ENCODE measurements at regions not wholly inside any gene's neighbourhood (a gene's known extent, or its start where the extent isn't known, plus 50 kb on each side); places are given as distances from the start of the nearest gene placed in this dataset.

DNA sequence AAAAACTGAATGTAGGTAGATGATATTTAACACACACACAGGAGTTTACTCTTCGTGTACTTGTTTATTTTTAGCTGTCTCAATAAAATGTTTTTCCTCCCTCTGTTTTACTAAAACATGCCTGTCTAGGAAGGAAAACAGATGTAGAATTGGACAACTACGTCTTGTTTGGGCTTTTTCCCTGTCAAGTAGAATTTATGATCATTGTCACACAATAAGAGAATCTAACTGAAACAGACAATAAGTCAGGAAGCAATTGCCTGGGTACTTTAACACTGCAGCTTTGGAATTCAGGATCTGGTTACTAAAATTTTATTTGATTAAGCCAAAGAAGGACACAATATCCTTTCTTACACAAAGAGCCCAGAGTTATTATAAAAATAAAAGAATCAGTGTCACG is 164.2 kb downstream of the ZDHHC21 start:
- TF ChIP-seq, protein P1, sequence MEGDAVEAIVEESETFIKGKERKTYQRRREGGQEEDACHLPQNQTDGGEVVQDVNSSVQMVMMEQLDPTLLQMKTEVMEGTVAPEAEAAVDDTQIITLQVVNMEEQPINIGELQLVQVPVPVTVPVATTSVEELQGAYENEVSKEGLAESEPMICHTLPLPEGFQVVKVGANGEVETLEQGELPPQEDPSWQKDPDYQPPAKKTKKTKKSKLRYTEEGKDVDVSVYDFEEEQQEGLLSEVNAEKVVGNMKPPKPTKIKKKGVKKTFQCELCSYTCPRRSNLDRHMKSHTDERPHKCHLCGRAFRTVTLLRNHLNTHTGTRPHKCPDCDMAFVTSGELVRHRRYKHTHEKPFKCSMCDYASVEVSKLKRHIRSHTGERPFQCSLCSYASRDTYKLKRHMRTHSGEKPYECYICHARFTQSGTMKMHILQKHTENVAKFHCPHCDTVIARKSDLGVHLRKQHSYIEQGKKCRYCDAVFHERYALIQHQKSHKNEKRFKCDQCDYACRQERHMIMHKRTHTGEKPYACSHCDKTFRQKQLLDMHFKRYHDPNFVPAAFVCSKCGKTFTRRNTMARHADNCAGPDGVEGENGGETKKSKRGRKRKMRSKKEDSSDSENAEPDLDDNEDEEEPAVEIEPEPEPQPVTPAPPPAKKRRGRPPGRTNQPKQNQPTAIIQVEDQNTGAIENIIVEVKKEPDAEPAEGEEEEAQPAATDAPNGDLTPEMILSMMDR (IDR thresholded peaks at IDR 0.05; ENCODE audit: low read depth, low read length), result no peak
- no peak overlapping the region for H3K4me3 ChIP-seq (ENCODE audit: low read depth, low read length)

DNA sequence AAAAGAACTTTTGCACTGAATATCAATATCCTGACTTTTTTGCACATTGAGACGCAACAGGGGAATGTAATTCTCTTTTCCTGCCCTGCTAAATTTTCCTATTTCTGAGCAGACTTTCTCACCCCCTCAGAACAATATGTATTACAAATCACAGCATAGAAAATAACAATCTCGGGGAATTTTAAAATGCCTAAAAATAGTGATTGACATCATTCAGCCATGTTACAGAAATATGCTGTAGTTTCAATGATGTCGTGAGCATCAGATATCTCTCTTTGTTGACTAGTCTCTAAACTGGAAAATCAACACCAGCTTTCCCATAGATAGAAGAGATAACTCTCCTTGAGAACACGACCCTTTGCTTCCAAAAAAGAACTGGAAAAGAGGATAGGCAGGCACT is 166.7 kb downstream of the ZDHHC21 start:
- TF ChIP-seq, protein P1 (IDR thresholded peaks at IDR 0.05; ENCODE audit: low read depth, low read length), result no peak
- no peak overlapping the region for H3K4me3 ChIP-seq (ENCODE audit: low read depth, low read length)

DNA sequence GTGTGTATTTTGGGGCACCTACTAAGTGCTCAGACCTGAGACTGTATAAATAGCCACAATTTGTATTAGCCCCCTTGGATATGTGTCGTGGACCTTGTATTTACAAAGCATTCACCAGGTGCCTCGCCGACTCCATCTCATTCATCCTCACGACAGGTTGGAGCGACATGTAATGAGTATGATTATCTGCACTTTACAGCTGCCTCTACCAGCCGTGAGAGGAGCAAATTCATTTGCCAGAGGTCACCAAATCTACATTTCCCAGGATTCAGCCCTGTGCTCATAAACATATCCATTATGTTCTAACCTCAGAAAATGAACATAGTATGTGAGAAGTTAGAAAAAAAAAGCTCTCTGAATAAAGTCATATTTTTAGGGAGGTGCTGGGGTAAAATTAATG is 167.4 kb downstream of the ZDHHC21 start:
- TF ChIP-seq, protein P1 (IDR thresholded peaks at IDR 0.05; ENCODE audit: low read depth, low read length), result no peak
- no peak overlapping the region for H3K4me3 ChIP-seq (ENCODE audit: low read depth, low read length)

DNA sequence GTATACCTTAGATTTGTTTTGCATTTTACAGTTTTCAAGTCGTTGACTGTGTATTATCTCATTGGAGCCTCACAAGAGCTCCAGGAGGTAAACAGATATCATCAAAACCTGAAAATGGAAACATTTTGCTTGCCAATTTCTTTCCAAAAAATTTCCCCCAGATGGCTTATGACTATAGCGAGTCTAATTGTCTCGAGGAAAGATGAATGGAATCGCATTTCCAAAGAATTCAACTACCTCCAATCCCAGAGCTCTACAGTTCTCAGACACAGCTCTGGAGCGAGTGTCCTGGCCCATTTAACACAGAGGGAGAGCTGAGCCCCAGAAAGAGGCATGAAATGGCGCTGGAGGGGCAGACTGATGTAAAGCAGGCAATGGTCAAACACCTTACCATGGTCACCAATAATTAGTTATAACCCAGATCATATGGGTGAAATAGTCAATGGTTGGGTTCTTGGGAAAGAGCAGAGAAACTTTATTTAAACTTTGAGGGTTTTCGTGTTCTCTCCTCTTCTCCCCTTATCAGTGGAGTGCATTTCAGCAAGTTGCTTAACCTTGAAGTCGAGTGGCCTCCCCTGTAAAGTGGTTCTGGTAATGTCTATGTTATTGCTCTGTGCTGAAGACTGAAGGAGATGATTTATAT is 168.2 kb downstream of the ZDHHC21 start:
- no peak overlapping the region for H3K4me3 ChIP-seq (ENCODE audit: low read depth, low read length)
- TF ChIP-seq, protein P1 (IDR thresholded peaks at IDR 0.05; ENCODE audit: low read depth, low read length), result no peak

DNA sequence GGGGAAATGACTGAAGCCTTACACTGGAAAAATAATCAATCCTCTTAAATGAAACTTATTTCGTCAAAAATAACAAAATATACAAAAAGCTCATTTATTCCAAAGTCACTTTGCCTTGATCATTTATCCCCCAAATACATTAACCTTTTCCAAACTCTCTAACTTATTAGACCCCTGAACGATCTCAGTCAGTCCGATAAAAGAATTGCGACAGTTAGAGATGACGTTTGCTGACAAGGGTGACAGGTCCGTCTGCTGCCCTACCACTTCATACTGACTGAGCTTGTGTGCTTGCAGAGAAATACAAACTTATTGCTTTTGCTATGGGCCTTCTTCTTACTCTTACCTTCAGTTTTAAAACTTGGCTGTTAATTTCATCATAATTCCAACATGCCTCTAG is 169.7 kb downstream of the ZDHHC21 start:
- TF ChIP-seq, protein P1 (IDR thresholded peaks at IDR 0.05; ENCODE audit: low read depth, low read length), result no peak
- H3K4me3 ChIP-seq (ENCODE audit: low read depth, low read length), result no peak overlapping the region

DNA sequence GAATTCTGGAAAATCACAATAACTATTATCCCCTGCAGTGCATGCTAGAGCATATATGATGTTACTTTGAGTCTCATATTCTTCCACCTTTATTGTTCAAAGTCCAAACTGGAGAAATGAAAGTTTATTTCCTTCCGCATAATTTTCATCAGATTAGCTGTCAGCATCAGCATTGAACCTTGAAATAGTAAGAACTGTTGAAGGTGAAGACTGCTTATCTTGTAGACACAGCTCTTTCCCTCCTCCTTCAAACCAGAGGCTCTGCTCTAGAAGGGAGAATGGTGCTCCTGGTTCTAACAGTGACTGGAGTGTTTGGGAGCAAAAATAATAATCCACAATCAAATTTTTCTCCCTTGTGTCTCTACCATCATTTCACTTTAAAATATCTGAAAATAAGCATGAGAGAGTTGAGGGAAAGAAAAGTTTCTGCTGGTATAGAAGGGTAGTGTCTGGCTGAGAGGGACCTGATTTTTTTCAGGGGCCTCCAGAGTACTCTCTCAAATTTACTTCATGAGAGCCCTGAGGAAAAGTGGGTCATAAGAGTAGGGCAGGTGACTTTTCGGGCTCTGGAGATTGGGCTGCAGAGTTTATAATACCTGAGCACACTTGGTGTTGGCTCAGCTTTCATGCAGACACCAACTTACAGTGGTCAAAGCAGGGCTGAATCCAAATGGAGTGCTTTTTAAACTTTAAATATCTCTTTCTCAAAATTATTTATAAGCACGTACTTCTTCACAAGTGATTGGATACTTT is 170.4 kb downstream of the ZDHHC21 start:
- H3K4me3 ChIP-seq (ENCODE audit: low read depth, low read length), result no peak overlapping the region
- TF ChIP-seq, protein P1 (IDR thresholded peaks at IDR 0.05; ENCODE audit: low read depth, low read length), result no peak

DNA sequence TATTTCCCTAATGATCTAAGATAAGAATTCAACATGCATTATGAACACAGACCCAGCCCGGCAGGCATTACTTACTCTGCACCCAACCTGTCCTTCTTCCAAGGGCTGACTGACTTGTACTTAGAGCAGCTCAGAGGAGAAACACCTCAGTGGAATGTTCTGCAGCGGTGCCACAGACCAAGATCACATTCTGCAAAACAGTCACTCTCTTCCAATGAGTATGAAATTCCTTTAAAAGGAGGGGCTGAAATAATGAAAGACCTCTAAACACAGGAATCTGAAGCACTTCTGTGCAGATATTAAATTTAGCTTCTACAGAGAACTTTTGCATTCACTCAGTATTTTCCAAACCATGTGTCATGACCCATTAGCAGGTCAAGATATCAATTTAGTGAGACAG is 172.9 kb downstream of the ZDHHC21 start:
- no peak overlapping the region for H3K4me3 ChIP-seq (ENCODE audit: low read depth, low read length)
- TF ChIP-seq, protein P1 (IDR thresholded peaks at IDR 0.05; ENCODE audit: low read depth, low read length), result no peak

Data from WI38 (cell line).